ENCODE measurements at regions not wholly inside any gene's neighbourhood (a gene's known extent, or its start where the extent isn't known, plus 50 kb on each side); places are given as distances from the start of the nearest gene placed in this dataset.
A peak's percentile ranks its signal among the peaks of the same experiment; 100 is the strongest.

DNA sequence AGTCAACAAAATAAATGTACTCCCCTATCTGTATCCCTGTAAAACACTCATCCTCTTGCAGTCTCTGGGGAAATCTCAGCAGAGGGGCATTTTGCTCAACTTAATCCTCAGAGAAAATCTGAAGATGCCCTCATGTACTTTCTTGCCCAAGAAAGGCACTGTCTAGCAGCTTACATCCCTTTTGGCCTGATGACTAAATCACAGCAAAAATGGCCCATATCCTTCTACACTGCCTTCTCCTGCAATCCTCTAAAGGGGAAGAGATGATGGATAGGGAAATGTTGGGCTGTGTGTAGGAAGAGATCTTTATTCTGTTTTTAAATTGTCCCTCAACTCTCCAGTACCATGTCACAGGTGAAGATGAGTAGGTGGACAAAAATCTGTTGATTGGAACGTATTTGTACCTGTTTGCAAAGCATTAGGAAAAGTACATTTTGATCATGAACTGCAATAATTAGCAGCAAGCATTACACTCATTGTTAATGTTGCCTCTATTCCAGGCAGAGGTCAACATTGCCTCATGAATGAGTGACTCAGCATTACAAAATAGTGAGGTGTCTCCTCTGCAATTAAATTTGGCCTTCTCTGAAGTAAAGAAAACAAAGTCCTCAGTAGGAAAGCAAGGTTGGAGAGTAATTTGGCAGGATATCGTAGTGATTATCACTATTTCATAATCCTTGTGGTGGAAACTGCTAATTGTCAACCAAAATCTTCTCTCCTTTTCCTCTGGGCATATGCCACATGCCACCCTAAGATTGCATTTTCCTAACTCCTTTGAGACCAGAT is 172.4 kb upstream of the CAND1 start (continued):
- no peak for TF ChIP-seq BCL11B (tag by site-specific recombination; IDR thresholded peaks at IDR 0.05; ENCODE audit: low read depth)
- TF ChIP-seq SETDB1 (IDR thresholded peaks at IDR 0.05; ENCODE audit: insufficient read length, low read length): no peak
- no peak for TF ChIP-seq TRIM28 (IDR thresholded peaks at IDR 0.05; ENCODE audit: borderline replicate concordance, low read length)
- no peak for TF ChIP-seq PRDM4 (tag by site-specific recombination; IDR thresholded peaks at IDR 0.05)
- TF ChIP-seq ZNF48 (tag by site-specific recombination; IDR thresholded peaks at IDR 0.05): no peak
- TF ChIP-seq ZSCAN23 (tag by site-specific recombination; IDR thresholded peaks at IDR 0.05): 0 out of 2 replicates have a peak, but pooled peaks have one; percentile 58
- no peak for TF ChIP-seq ZBTB1 (tag by site-specific recombination; IDR thresholded peaks at IDR 0.05)
- no peak for TF ChIP-seq HOXD13 (CRISPR knock-in tag; IDR thresholded peaks at IDR 0.05; ENCODE audit: borderline replicate concordance)
- TF ChIP-seq ZNF23 (tag by site-specific recombination; IDR thresholded peaks at IDR 0.05; ENCODE audit: borderline replicate concordance): no peak
- no peak for TF ChIP-seq ZNF311 (tag by site-specific recombination; IDR thresholded peaks at IDR 0.05; ENCODE audit: borderline replicate concordance)
- TF ChIP-seq ZNF658 (tag by site-specific recombination; IDR thresholded peaks at IDR 0.05): no peak
- no peak for TF ChIP-seq ZNF785 (tag by site-specific recombination; IDR thresholded peaks at IDR 0.05)
- no peak for TF ChIP-seq SALL2 (tag by site-specific recombination; IDR thresholded peaks at IDR 0.05; ENCODE audit: borderline replicate concordance)
- TF ChIP-seq ZNF580 (tag by site-specific recombination; IDR thresholded peaks at IDR 0.05): no peak
- TF ChIP-seq WT1 (tag by site-specific recombination; IDR thresholded peaks at IDR 0.05): no peak
- TF ChIP-seq ZNF404 (tag by site-specific recombination; IDR thresholded peaks at IDR 0.05): no peak
- TF ChIP-seq MYNN (tag by site-specific recombination; IDR thresholded peaks at IDR 0.05; ENCODE audit: borderline replicate concordance): no peak
- TF ChIP-seq ZNF138 (tag by site-specific recombination; IDR thresholded peaks at IDR 0.05; ENCODE audit: borderline replicate concordance): no peak
- TF ChIP-seq MEIS1 (CRISPR knock-in tag; IDR thresholded peaks at IDR 0.05; ENCODE audit: borderline replicate concordance): no peak
- TF ChIP-seq FEZF1 (tag by site-specific recombination; IDR thresholded peaks at IDR 0.05): peak; percentile 28; the same call in 1 of the 2 replicates
- TF ChIP-seq ZNF391 (tag by site-specific recombination; IDR thresholded peaks at IDR 0.05; ENCODE audit: borderline replicate concordance, low read depth): no peak
- TF ChIP-seq ZNF629 (tag by site-specific recombination; IDR thresholded peaks at IDR 0.05): peak; percentile 84
- no peak for TF ChIP-seq YY2 (tag by site-specific recombination; IDR thresholded peaks at IDR 0.05)
- no peak for TF ChIP-seq REPIN1 (tag by site-specific recombination; IDR thresholded peaks at IDR 0.05; ENCODE audit: low read depth)
- TF ChIP-seq ZNF324 (tag by site-specific recombination; IDR thresholded peaks at IDR 0.05): 0 out of 2 replicates have a peak, but pooled peaks have one; percentile 41
- no peak for TF ChIP-seq ZNF221 (tag by site-specific recombination; IDR thresholded peaks at IDR 0.05; ENCODE audit: borderline replicate concordance)
- TF ChIP-seq MZF1 (tag by site-specific recombination; IDR thresholded peaks at IDR 0.05; ENCODE audit: borderline replicate concordance): no peak
- TF ChIP-seq PRDM1 (tag by site-specific recombination; IDR thresholded peaks at IDR 0.05): peak; percentile 64; the same call in 1 of the 2 replicates
- TF ChIP-seq, protein P1, sequence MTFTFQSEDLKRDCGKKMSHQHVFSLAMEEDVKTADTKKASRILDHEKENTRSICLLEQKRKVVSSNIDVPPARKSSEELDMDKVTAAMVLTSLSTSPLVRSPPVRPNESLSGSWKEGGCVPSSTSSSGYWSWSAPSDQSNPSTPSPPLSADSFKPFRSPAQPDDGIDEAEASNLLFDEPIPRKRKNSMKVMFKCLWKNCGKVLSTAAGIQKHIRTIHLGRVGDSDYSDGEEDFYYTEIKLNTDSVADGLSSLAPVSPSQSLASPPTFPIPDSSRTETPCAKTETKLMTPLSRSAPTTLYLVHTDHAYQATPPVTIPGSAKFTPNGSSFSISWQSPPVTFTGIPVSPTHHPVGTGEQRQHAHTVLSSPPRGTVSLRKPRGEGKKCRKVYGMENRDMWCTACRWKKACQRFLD (tag by site-specific recombination; IDR thresholded peaks at IDR 0.05): no peak
- TF ChIP-seq ZNF146 (tag by site-specific recombination; IDR thresholded peaks at IDR 0.05): peak; percentile 30; the same call in 1 of the 2 replicates
- no peak for TF ChIP-seq ZNF501 (tag by site-specific recombination; IDR thresholded peaks at IDR 0.05)
- TF ChIP-seq, protein P2, sequence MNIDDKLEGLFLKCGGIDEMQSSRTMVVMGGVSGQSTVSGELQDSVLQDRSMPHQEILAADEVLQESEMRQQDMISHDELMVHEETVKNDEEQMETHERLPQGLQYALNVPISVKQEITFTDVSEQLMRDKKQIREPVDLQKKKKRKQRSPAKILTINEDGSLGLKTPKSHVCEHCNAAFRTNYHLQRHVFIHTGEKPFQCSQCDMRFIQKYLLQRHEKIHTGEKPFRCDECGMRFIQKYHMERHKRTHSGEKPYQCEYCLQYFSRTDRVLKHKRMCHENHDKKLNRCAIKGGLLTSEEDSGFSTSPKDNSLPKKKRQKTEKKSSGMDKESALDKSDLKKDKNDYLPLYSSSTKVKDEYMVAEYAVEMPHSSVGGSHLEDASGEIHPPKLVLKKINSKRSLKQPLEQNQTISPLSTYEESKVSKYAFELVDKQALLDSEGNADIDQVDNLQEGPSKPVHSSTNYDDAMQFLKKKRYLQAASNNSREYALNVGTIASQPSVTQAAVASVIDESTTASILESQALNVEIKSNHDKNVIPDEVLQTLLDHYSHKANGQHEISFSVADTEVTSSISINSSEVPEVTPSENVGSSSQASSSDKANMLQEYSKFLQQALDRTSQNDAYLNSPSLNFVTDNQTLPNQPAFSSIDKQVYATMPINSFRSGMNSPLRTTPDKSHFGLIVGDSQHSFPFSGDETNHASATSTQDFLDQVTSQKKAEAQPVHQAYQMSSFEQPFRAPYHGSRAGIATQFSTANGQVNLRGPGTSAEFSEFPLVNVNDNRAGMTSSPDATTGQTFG (tag by site-specific recombination; IDR thresholded peaks at IDR 0.05; ENCODE audit: borderline replicate concordance): no peak; the same call in 1 of the 2 replicates
- TF ChIP-seq ZNF416 (tag by site-specific recombination; IDR thresholded peaks at IDR 0.05): no peak
- TF ChIP-seq ZNF426 (tag by site-specific recombination; IDR thresholded peaks at IDR 0.05): no peak
